Panc1 (cell line): ENCODE measurements at regions not wholly inside any gene's neighbourhood (a gene's known extent, or its start where the extent isn't known, plus 50 kb on each side); places are given as distances from the start of the nearest gene placed in this dataset.

Experiments used
- ATAC-seq: fragments of 200-7000 bp; cut with Tn5 transposase; 2 replicates; pipeline ENCODE4 v1.9.1; 2020; ENCODE audit warnings: mild to moderate bottlenecking, moderate library complexity
- BruUV-seq: library from RNA; stranded (reverse); fragments of 400-500 nt; replicated peaks from 2 replicates; lab custom pipeline; 2021; lab: Mats Ljungman, UMichigan
- CTCF ChIA-PET: fragments of 300-600 bp; sonication (Branson Sonifier 250); formaldehyde crosslinking; loops from one replicate; lab custom pipeline; 2022; ENCODE audit warnings: antibody characterized with exemption; lab: Charles Lee
- POLR2A ChIA-PET: fragments of 300-600 bp; sonication (Branson Sonifier 250); formaldehyde crosslinking; loops from one replicate; lab custom pipeline; 2022; ENCODE audit warnings: antibody characterized with exemption; lab: Charles Lee
- DNase-seq: peaks from one replicate; pipeline ENCODE4 v3.0.0-alpha.2; 2010; ENCODE audit warnings: low read depth, low spot score
- H3K27ac ChIP-seq: 2 replicates; pipeline ENCODE4 v1.5.1; 2011; ENCODE audit warnings: mild to moderate bottlenecking, low read length, inconsistent platforms
- H3K27me3 ChIP-seq: fragments of 200-500 bp; sonication (Bioruptor generic); 2 replicates; pipeline ENCODE4 v1.6.0; 2014; ENCODE audit warnings: low read length, inconsistent platforms; ENCODE audit not compliant: control insufficient read depth, insufficient read depth
- H3K36me3 ChIP-seq: fragments of 200-500 bp; sonication (Bioruptor generic); 2 replicates; pipeline ENCODE4 v1.5.1; 2014; ENCODE audit warnings: inconsistent platforms, mild to moderate bottlenecking, low read length, moderate library complexity; ENCODE audit not compliant: control insufficient read depth, insufficient read depth
- H3K4me1 ChIP-seq: 2 replicates; pipeline ENCODE4 v1.5.1; 2011; ENCODE audit warnings: inconsistent platforms, mild to moderate bottlenecking, low read length, moderate library complexity; ENCODE audit not compliant: control insufficient read depth, insufficient read depth
- H3K4me3 ChIP-seq, 2 experiments: 2 replicates each; pipeline ENCODE4 v1.5.1; 2011 to 2012; ENCODE audit warnings: low read depth in 2 of 2, low read length in 2 of 2, mild to moderate bottlenecking in 2 of 2, inconsistent platforms in 1 of 2, moderate library complexity in 1 of 2
- H3K9me3 ChIP-seq: fragments of 200-500 bp; sonication (Bioruptor generic); 2 replicates; pipeline ENCODE4 v1.5.1; 2014; ENCODE audit warnings: low read depth, mild to moderate bottlenecking, inconsistent platforms, low read length, moderate library complexity; ENCODE audit not compliant: control insufficient read depth, insufficient read depth
- CTCF ChIP-seq: fragments of 450-650 bp; IDR thresholded peaks from 2 replicates; pipeline ENCODE4 v1.5.1; 2017; ENCODE audit warnings: mild to moderate bottlenecking
- POLR2AphosphoS5 ChIP-seq: IDR thresholded peaks from 2 replicates; pipeline ENCODE4 v1.6.1; 2012; ENCODE audit warnings: mild to moderate bottlenecking, low read depth, low read length, moderate library complexity
- REST ChIP-seq, 2 experiments: IDR thresholded peaks; 2 replicates each; pipeline ENCODE4 v1.6.1; 2011 to 2012; ENCODE audit warnings: low read depth in 2 of 2, control low read depth in 1 of 2, low read length in 1 of 2, mild to moderate bottlenecking in 1 of 2, moderate library complexity in 1 of 2; ENCODE audit not compliant: insufficient read depth in 1 of 2
- SIN3A ChIP-seq: IDR thresholded peaks from 2 replicates; pipeline ENCODE4 v1.6.1; 2012; ENCODE audit warnings: low read depth, mild to moderate bottlenecking, low read length, moderate library complexity, borderline replicate concordance; ENCODE audit not compliant: insufficient read depth
- TCF7L2 ChIP-seq: IDR thresholded peaks from 2 replicates; pipeline ENCODE4 v1.6.1; 2011; ENCODE audit warnings: mild to moderate bottlenecking, low read depth, low read length, inconsistent platforms
- in situ Hi-C: cut with HindIII; loops from 2 replicates; pipeline ENCODE4 v1.10.0; 2016; ENCODE audit warnings: low sequenced_read_pairs, low pct_unique_long_range_greater_than_20kb
- intact Hi-C: fragments of 100-400 bp; cut with micrococcal nuclease; formaldehyde crosslinking; loops from one replicate; pipeline ENCODE4 v1.10.0; 2022; ENCODE audit not compliant: unreplicated experiment

- ATAC-seq (no peak), DNase-seq (no peak)
- in situ Hi-C loops (no loop called here), intact Hi-C loops (no loop called here)
- Histone ChIP-seq H3K4me3 (no peak overlapping the region), H3K36me3 (no peaks in the 10 kb centered on the region), H3K27ac (no peak overlapping the region), H3K4me1 (no peaks in the 10 kb centered on the region), H3K9me3 (no peaks in the 10 kb centered on the region), H3K27me3 (no peaks in the 10 kb centered on the region)
- TF ChIP-seq REST (IDR thresholded peaks at IDR 0.05; ENCODE audit: insufficient read depth in 1 of 2, low read depth in 2 of 2, low read length in 1 of 2) (no peak), CTCF (no peak), SIN3A (no peak), POLR2AphosphoS5 (no peak), TCF7L2 (no peak)
- POLR2A ChIA-PET: no interaction called here
- no TSS peak for BruUV-seq
- CTCF ChIA-PET: no interaction called here
Observed at GRCh38 chr1:115402753-115403184, 64.7 kb upstream of the NGF start.

GRCh38 chr1:115401676-115402075 is 63.6 kb upstream of the NGF start:
- no peak for DNase-seq
- H3K9me3 ChIP-seq: no peaks in the 10 kb centered on the region
- BruUV-seq: no TSS peak
- no peaks in the 10 kb centered on the region for H3K27me3 ChIP-seq
- no peak overlapping the region for H3K4me3 ChIP-seq
- no peaks in the 10 kb centered on the region for H3K4me1 ChIP-seq
- no peak for ATAC-seq
- intact Hi-C loops: no loop called here
- ChIA-PET POLR2A (no interaction called here), CTCF (no interaction called here)
- in situ Hi-C loops: no loop called here
- TF ChIP-seq POLR2AphosphoS5 (no peak), REST (IDR thresholded peaks at IDR 0.05; ENCODE audit: insufficient read depth in 1 of 2, low read depth in 2 of 2, low read length in 1 of 2) (no peak), CTCF (no peak), TCF7L2 (no peak), SIN3A (no peak)
- H3K36me3 ChIP-seq: no peaks in the 10 kb centered on the region
- H3K27ac ChIP-seq: no peak overlapping the region
